DOHH2 (cell line): ENCODE measurements at regions not wholly inside any gene's neighbourhood (a gene's known extent, or its start where the extent isn't known, plus 50 kb on each side); places are given as distances from the start of the nearest gene placed in this dataset.
A peak's percentile ranks its signal among the peaks of the same experiment; 100 is the strongest.

Source experiments
- H3F3A ChIP-seq: fragments of 200-600 bp; sonication (generic), shearing (Covaris generic); 2 replicates; pipeline ENCODE4 v1.6.0; 2016; ENCODE audit warnings: antibody characterized with exemption, mild to moderate bottlenecking; ENCODE audit not compliant: control insufficient read depth, insufficient read depth
- H3K27ac ChIP-seq: fragments of 200-600 bp; sonication (generic); 2 replicates; pipeline ENCODE4 v1.5.1; 2014; ENCODE audit warnings: low read depth, mild to moderate bottlenecking, low read length, moderate library complexity
- H3K27me3 ChIP-seq: fragments of 200-600 bp; sonication (generic); 2 replicates; pipeline ENCODE4 v1.6.1; 2014; ENCODE audit warnings: mild to moderate bottlenecking, low read length, mixed read lengths; ENCODE audit not compliant: control insufficient read depth
- H3K36me3 ChIP-seq: fragments of 200-600 bp; sonication (generic); 2 replicates; pipeline ENCODE4 v1.6.1; 2014; ENCODE audit warnings: mild to moderate bottlenecking, low read length, moderate library complexity, mixed read lengths; ENCODE audit not compliant: control insufficient read depth
- H3K4me1 ChIP-seq: fragments of 200-600 bp; sonication (generic); 2 replicates; pipeline ENCODE4 v1.6.1; 2014; ENCODE audit warnings: mild to moderate bottlenecking, low read length, mixed read lengths; ENCODE audit not compliant: control insufficient read depth
- H3K4me2 ChIP-seq: fragments of 200-600 bp; sonication (generic); 2 replicates; pipeline ENCODE4 v1.6.0; 2014; ENCODE audit warnings: mild to moderate bottlenecking, low read length, moderate library complexity
- H3K4me3 ChIP-seq: fragments of 200-600 bp; sonication (generic); 2 replicates; pipeline ENCODE4 v1.5.1; 2014; ENCODE audit warnings: mild to moderate bottlenecking, low read length, mixed read lengths
- H3K79me2 ChIP-seq: fragments of 200-600 bp; sonication (generic); 2 replicates; pipeline ENCODE4 v1.6.1; 2014; ENCODE audit warnings: mild to moderate bottlenecking, low read length, mixed read lengths; ENCODE audit not compliant: control insufficient read depth
- H3K9me2 ChIP-seq: fragments of 200-600 bp; sonication (generic); replicated peaks from 2 replicates; pipeline ENCODE4 v1.6.1; 2014; ENCODE audit warnings: mild to moderate bottlenecking, low read length, mixed read lengths; ENCODE audit not compliant: control insufficient read depth
- H3K9me3 ChIP-seq: fragments of 200-600 bp; sonication (generic); 2 replicates; pipeline ENCODE4 v1.6.1; 2014; ENCODE audit warnings: antibody characterized with exemption, low read length, mixed read lengths; ENCODE audit not compliant: control insufficient read depth, insufficient read depth
- H4K20me1 ChIP-seq: fragments of 200-600 bp; sonication (generic); 2 replicates; pipeline ENCODE4 v1.6.0; 2014; ENCODE audit warnings: low read depth, mild to moderate bottlenecking, antibody characterized with exemption, low read length, moderate library complexity; ENCODE audit not compliant: control insufficient read depth, insufficient read depth
- CTCF ChIP-seq: fragments of 200-600 bp; sonication (generic); IDR thresholded peaks from one replicate; pipeline ENCODE4 v1.5.1; 2014; ENCODE audit warnings: antibody characterized with exemption, mild to moderate bottlenecking, low read depth, low read length; ENCODE audit not compliant: poor library complexity, severe bottlenecking
- EZH2phosphoT487 ChIP-seq: fragments of 200-600 bp; sonication (generic); IDR thresholded peaks from 2 replicates; pipeline ENCODE4 v1.6.1; 2017; ENCODE audit warnings: borderline replicate concordance, mild to moderate bottlenecking, antibody characterized with exemption, low read length, moderate library complexity, mixed read lengths

- no peaks in the 10 kb centered on the region for H3K9me3 ChIP-seq
- H3K4me2 ChIP-seq: no peak overlapping the region
- H3K9me2 ChIP-seq: no peaks in the 10 kb centered on the region
- H3K36me3 ChIP-seq: no peaks in the 10 kb centered on the region
- no peak overlapping the region for H3K4me3 ChIP-seq
- no peaks in the 10 kb centered on the region for H3K27me3 ChIP-seq
- TF ChIP-seq EZH2phosphoT487: no peak
- no peak for TF ChIP-seq CTCF
- H3K27ac ChIP-seq: no peak overlapping the region
- H3K4me1 ChIP-seq: peaks cover 23% of the 10 kb centered on the region
- no peaks in the 10 kb centered on the region for H3K79me2 ChIP-seq
- no peaks in the 10 kb centered on the region for H4K20me1 ChIP-seq
- H3F3A ChIP-seq: no peaks in the 10 kb centered on the region
Measured at GRCh38 chr4:11228530-11228929, 200.2 kb downstream of the HS3ST1 start.

GRCh38 chr4:11223311-11223710 is 205.4 kb downstream of the HS3ST1 start:
- no peaks in the 10 kb centered on the region for H3K9me3 ChIP-seq
- no peak overlapping the region for H3K4me3 ChIP-seq
- H3F3A ChIP-seq: no peaks in the 10 kb centered on the region
- no peak overlapping the region for H3K27ac ChIP-seq
- H3K9me2 ChIP-seq: no peaks in the 10 kb centered on the region
- H3K79me2 ChIP-seq: no peaks in the 10 kb centered on the region
- TF ChIP-seq CTCF (no peak), EZH2phosphoT487 (no peak)
- no peaks in the 10 kb centered on the region for H3K27me3 ChIP-seq
- no peaks in the 10 kb centered on the region for H3K4me1 ChIP-seq
- no peaks in the 10 kb centered on the region for H4K20me1 ChIP-seq
- H3K36me3 ChIP-seq: no peaks in the 10 kb centered on the region
- no peak overlapping the region for H3K4me2 ChIP-seq

DNA sequence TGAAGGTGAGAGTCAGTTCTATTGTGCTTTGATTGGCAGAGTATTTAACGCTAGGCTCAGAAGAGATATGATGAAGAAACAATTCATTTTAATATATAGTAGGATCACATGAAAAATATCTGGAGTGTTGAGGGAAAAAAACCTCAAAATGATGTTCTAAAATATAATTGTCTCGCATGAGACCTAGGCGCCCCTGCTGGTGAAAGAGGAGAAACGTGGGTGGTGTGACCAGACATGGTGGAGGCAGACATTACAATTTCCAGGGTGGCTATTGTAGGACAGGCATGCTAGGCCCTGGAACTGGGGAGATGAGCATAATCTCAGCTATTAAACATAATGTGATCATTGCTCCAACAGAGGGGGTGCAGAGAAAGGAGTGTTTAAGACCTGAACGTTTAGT is 210.0 kb downstream of the HS3ST1 start:
- H3K4me2 ChIP-seq: no peak overlapping the region
- no peak overlapping the region for H3K27ac ChIP-seq
- no peaks in the 10 kb centered on the region for H4K20me1 ChIP-seq
- peak; percentile 51 for TF ChIP-seq CTCF
- no peak for TF ChIP-seq EZH2phosphoT487
- no peaks in the 10 kb centered on the region for H3K79me2 ChIP-seq
- no peaks in the 10 kb centered on the region for H3K4me1 ChIP-seq
- H3K9me2 ChIP-seq: no peaks in the 10 kb centered on the region
- no peaks in the 10 kb centered on the region for H3K36me3 ChIP-seq
- H3K9me3 ChIP-seq: no peaks in the 10 kb centered on the region
- H3K27me3 ChIP-seq: no peaks in the 10 kb centered on the region
- no peak overlapping the region for H3K4me3 ChIP-seq
- H3F3A ChIP-seq: no peaks in the 10 kb centered on the region

- no peak for TF ChIP-seq CTCF
- no peak for TF ChIP-seq EZH2phosphoT487
- Histone ChIP-seq H3K4me3 (no peak overlapping the region), H3F3A (no peaks in the 10 kb centered on the region), H3K9me2 (no peaks in the 10 kb centered on the region), H3K9me3 (no peaks in the 10 kb centered on the region), H3K79me2 (no peaks in the 10 kb centered on the region), H3K4me2 (no peak overlapping the region), H3K36me3 (no peaks in the 10 kb centered on the region), H4K20me1 (no peaks in the 10 kb centered on the region), H3K4me1 (no peaks in the 10 kb centered on the region), H3K27ac (no peak overlapping the region), H3K27me3 (no peaks in the 10 kb centered on the region)
Measured at GRCh38 chr4:11216520-11216919, 212.2 kb downstream of the HS3ST1 start.
